CD4-positive, alpha-beta memory T cell (primary cell): ENCODE measurements at regions not wholly inside any gene's neighbourhood (a gene's known extent, or its start where the extent isn't known, plus 50 kb on each side); places are given as distances from the start of the nearest gene placed in this dataset.

Experiments
- CTCF ChIA-PET: fragments of 350-600 bp; sonication (Branson Sonifier 250); formaldehyde crosslinking; loops from one replicate; lab custom pipeline; 2021; ENCODE audit warnings: inconsistent platforms; ENCODE audit not compliant: partially characterized antibody; lab: Charles Lee
- POLR2A ChIA-PET: fragments of 350-600 bp; sonication (Branson Sonifier 250); formaldehyde crosslinking; loops from one replicate; lab custom pipeline; 2021; ENCODE audit not compliant: partially characterized antibody; lab: Charles Lee
- DNase-seq, 5 donors: peaks; one replicate each; pipeline versions ENCODE4 v3.0.0 to v3.0.0-alpha.2; 2020 to 2022; ENCODE audit warnings: mixed read lengths in 1 of 5
- H3K27ac ChIP-seq: one replicate; pipeline ENCODE4 v1.7.0; 2013; ENCODE audit warnings: low read depth, low read length
- H3K27me3 ChIP-seq: 2 replicates; pipeline ENCODE4 v1.7.0; 2013; ENCODE audit warnings: mild to moderate bottlenecking, low read length, moderate library complexity; ENCODE audit not compliant: insufficient read depth
- H3K36me3 ChIP-seq: 2 replicates; pipeline ENCODE4 v1.7.0; 2013; ENCODE audit warnings: mild to moderate bottlenecking, low read length, moderate library complexity; ENCODE audit not compliant: insufficient read depth
- H3K4me1 ChIP-seq: 2 replicates; pipeline ENCODE4 v1.7.0; 2013; ENCODE audit warnings: mild to moderate bottlenecking, low read length, moderate library complexity; ENCODE audit not compliant: insufficient read depth
- H3K4me3 ChIP-seq, 2 donors: one replicate each; pipeline ENCODE4 v1.7.0; 2013; ENCODE audit warnings: low read length in 2 of 2, mild to moderate bottlenecking in 1 of 2
- H3K9me3 ChIP-seq, 2 donors: one replicate each; pipeline ENCODE4 v1.7.0; 2013; ENCODE audit warnings: low read length in 2 of 2, control low read depth in 1 of 2; ENCODE audit not compliant: control insufficient read depth in 1 of 2
- H3K27ac Mint-ChIP-seq, 7 donors: one replicate each; pipeline ENCODE4 v1.8.0; 2020 to 2021; ENCODE audit warnings: mixed read lengths in 7 of 7, mild to moderate bottlenecking in 6 of 7, inconsistent platforms in 3 of 7, moderate library complexity in 3 of 7
- H3K27me3 Mint-ChIP-seq, 2 donors: one replicate each; pipeline ENCODE4 v1.8.0; 2020 to 2021; ENCODE audit warnings: mixed read lengths in 2 of 2
- H3K36me3 Mint-ChIP-seq, 2 donors: one replicate each; pipeline ENCODE4 v1.8.0; 2020 to 2021; ENCODE audit warnings: mixed read lengths in 2 of 2, inconsistent platforms in 1 of 2, mild to moderate bottlenecking in 1 of 2
- H3K4me1 Mint-ChIP-seq, 4 donors: one replicate each; pipeline ENCODE4 v1.8.0; 2020 to 2021; ENCODE audit warnings: mixed read lengths in 4 of 4, mild to moderate bottlenecking in 1 of 4
- H3K4me3 Mint-ChIP-seq, 8 donors: one replicate each; pipeline ENCODE4 v1.8.0; 2020 to 2021; ENCODE audit warnings: mixed read lengths in 8 of 8, mild to moderate bottlenecking in 7 of 8, moderate library complexity in 6 of 8, inconsistent platforms in 3 of 8
- H3K9me3 Mint-ChIP-seq, 8 donors: one replicate each; pipeline ENCODE4 v1.8.0; 2020 to 2021; ENCODE audit warnings: mixed read lengths in 8 of 8, mild to moderate bottlenecking in 5 of 8, inconsistent platforms in 3 of 8, moderate library complexity in 1 of 8
- intact Hi-C: fragments of 100-400 bp; cut with micrococcal nuclease; formaldehyde crosslinking; loops from one replicate; pipeline ENCODE4 v1.15.1; 2023

GRCh38 chrX:113982766-113983165, 601.1 kb upstream of the HTR2C start:
- DNase-seq: no peak
- Mint-ChIP-seq H3K27me3 (no peaks in the 10 kb centered on the region), H3K36me3 (no peaks in the 10 kb centered on the region), H3K4me1 (no peaks in the 10 kb centered on the region), H3K27ac (no peak overlapping the region), H3K4me3 (no peak overlapping the region), H3K9me3 (peaks cover 0 to 4% (median 0%) of the 10 kb centered on the region in 8 donors)
- Histone ChIP-seq H3K4me3 (no peak overlapping the region), H3K36me3 (no peaks in the 10 kb centered on the region), H3K4me1 (no peaks in the 10 kb centered on the region), H3K27me3 (no peaks in the 10 kb centered on the region), H3K9me3 (no peaks in the 10 kb centered on the region), H3K27ac (no peak overlapping the region)
- POLR2A ChIA-PET: no interaction called here
- CTCF ChIA-PET: no interaction called here
- intact Hi-C loops: no loop called here

- no peaks in the 10 kb centered on the region for H3K9me3 ChIP-seq
- CTCF ChIA-PET: no interaction called here
- no peak overlapping the region for H3K4me3 Mint-ChIP-seq
- intact Hi-C loops: no loop called here
- no peaks in the 10 kb centered on the region for H3K27me3 Mint-ChIP-seq
- no peak overlapping the region for H3K27ac Mint-ChIP-seq
- no peak overlapping the region for H3K27ac ChIP-seq
- DNase-seq: no peak
- no peaks in the 10 kb centered on the region for H3K36me3 Mint-ChIP-seq
- POLR2A ChIA-PET: no interaction called here
- no peaks in the 10 kb centered on the region for H3K27me3 ChIP-seq
- no peaks in the 10 kb centered on the region for H3K4me1 ChIP-seq
- no peaks in the 10 kb centered on the region for H3K4me1 Mint-ChIP-seq
- no peak overlapping the region for H3K4me3 ChIP-seq
- peaks cover 0 to 3% (median 0%) of the 10 kb centered on the region in 8 donors for H3K9me3 Mint-ChIP-seq
- H3K36me3 ChIP-seq: no peaks in the 10 kb centered on the region
Observed at GRCh38 chrX:113980953-113981352, 602.9 kb upstream of the HTR2C start.

- ChIA-PET POLR2A (no interaction called here), CTCF (no interaction called here)
- Histone ChIP-seq H3K27me3 (no peaks in the 10 kb centered on the region), H3K4me3 (no peak overlapping the region), H3K9me3 (no peaks in the 10 kb centered on the region), H3K4me1 (no peaks in the 10 kb centered on the region), H3K36me3 (no peaks in the 10 kb centered on the region), H3K27ac (no peak overlapping the region)
- intact Hi-C loops: no loop called here
- Mint-ChIP-seq H3K4me1 (no peaks in the 10 kb centered on the region), H3K27ac (no peak overlapping the region), H3K36me3 (no peaks in the 10 kb centered on the region), H3K9me3 (peaks cover 0 to 3% (median 0%) of the 10 kb centered on the region in 8 donors), H3K4me3 (no peak overlapping the region), H3K27me3 (no peaks in the 10 kb centered on the region)
- DNase-seq: no peak
Observed at GRCh38 chrX:113977887-113978286, 606.0 kb upstream of the HTR2C start.

DNA sequence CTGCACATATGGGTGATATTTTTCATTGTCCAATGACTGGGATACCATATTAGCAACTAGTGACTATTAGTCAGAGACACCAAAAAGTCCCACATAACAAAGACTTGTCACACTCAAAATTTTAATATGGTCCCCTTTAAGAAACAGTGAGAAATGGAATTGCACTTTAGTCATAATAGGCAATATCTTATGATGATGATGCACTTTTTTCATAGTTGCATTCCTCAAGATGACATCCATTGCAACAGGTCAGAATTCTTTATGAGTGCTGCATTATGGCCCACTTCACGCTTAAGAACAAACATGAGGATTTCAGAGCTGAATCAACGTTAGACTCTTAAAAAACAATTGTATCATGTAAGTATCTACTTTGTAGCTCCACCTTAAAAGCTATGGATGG, 608.4 kb upstream of the HTR2C start:
- peaks cover 0 to 3% (median 0%) of the 10 kb centered on the region in 8 donors for H3K9me3 Mint-ChIP-seq
- no peaks in the 10 kb centered on the region for H3K4me1 Mint-ChIP-seq
- no peaks in the 10 kb centered on the region for H3K36me3 ChIP-seq
- CTCF ChIA-PET: no interaction called here
- no peaks in the 10 kb centered on the region for H3K4me1 ChIP-seq
- no peaks in the 10 kb centered on the region for H3K9me3 ChIP-seq
- POLR2A ChIA-PET: no interaction called here
- no peaks in the 10 kb centered on the region for H3K27me3 Mint-ChIP-seq
- no peaks in the 10 kb centered on the region for H3K27me3 ChIP-seq
- H3K27ac Mint-ChIP-seq: no peak overlapping the region
- no peak for DNase-seq
- H3K36me3 Mint-ChIP-seq: no peaks in the 10 kb centered on the region
- no peak overlapping the region for H3K4me3 Mint-ChIP-seq
- H3K27ac ChIP-seq: no peak overlapping the region
- no peak overlapping the region for H3K4me3 ChIP-seq
- intact Hi-C loops: no loop called here

- no peaks in the 10 kb centered on the region for H3K36me3 Mint-ChIP-seq
- Histone ChIP-seq H3K4me3 (no peak overlapping the region), H3K27ac (no peak overlapping the region), H3K9me3 (no peaks in the 10 kb centered on the region), H3K4me1 (no peaks in the 10 kb centered on the region), H3K36me3 (no peaks in the 10 kb centered on the region), H3K27me3 (no peaks in the 10 kb centered on the region)
- H3K27ac Mint-ChIP-seq: no peak overlapping the region
- intact Hi-C loops: no loop called here
- H3K4me1 Mint-ChIP-seq: no peaks in the 10 kb centered on the region
- ChIA-PET CTCF (no interaction called here), POLR2A (no interaction called here)
- no peaks in the 10 kb centered on the region for H3K27me3 Mint-ChIP-seq
- H3K9me3 Mint-ChIP-seq: peaks cover 0 to 3% (median 0%) of the 10 kb centered on the region in 8 donors
- H3K4me3 Mint-ChIP-seq: no peak overlapping the region
- no peak for DNase-seq
Observed at GRCh38 chrX:113974881-113975280, 609.0 kb upstream of the HTR2C start.

DNA sequence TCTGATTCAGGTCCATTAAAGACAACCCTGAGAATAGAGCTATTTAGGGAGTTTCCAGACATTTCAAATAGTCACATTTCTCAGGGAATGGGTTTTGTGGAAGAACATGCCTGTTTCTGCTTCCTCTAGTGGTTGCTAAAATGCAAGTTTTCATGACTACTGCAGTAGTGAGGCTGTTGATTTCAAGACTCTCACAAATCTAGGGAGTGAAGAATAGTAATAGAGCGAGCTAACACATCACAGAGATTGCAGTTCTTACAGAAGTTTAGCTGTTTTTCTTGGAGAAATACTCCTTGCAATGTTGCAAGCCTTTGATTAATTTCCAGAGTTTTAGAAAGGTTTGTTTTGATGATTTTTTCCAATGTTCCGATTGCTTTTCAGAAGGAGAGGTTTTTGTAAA, 610.2 kb upstream of the HTR2C start:
- H3K27ac ChIP-seq: no peak overlapping the region
- no peaks in the 10 kb centered on the region for H3K27me3 ChIP-seq
- ChIA-PET CTCF (no interaction called here), POLR2A (no interaction called here)
- no peaks in the 10 kb centered on the region for H3K36me3 ChIP-seq
- intact Hi-C loops: no loop called here
- Mint-ChIP-seq H3K27ac (no peak overlapping the region), H3K4me3 (no peak overlapping the region), H3K36me3 (no peaks in the 10 kb centered on the region), H3K27me3 (no peaks in the 10 kb centered on the region), H3K9me3 (peaks cover 0 to 1% (median 0%) of the 10 kb centered on the region in 8 donors), H3K4me1 (no peaks in the 10 kb centered on the region)
- no peaks in the 10 kb centered on the region for H3K9me3 ChIP-seq
- H3K4me3 ChIP-seq: no peak overlapping the region
- no peak for DNase-seq
- no peaks in the 10 kb centered on the region for H3K4me1 ChIP-seq

- H3K4me1 ChIP-seq: no peaks in the 10 kb centered on the region
- Mint-ChIP-seq H3K27me3 (no peaks in the 10 kb centered on the region), H3K27ac (no peak overlapping the region), H3K4me1 (no peaks in the 10 kb centered on the region), H3K9me3 (peaks cover 0 to 9% (median 0%) of the 10 kb centered on the region in 8 donors), H3K4me3 (no peak overlapping the region), H3K36me3 (no peaks in the 10 kb centered on the region)
- CTCF ChIA-PET: no interaction called here
- H3K4me3 ChIP-seq: no peak overlapping the region
- intact Hi-C loops: no loop called here
- H3K9me3 ChIP-seq: no peaks in the 10 kb centered on the region
- DNase-seq: no peak
- H3K27ac ChIP-seq: no peak overlapping the region
- H3K36me3 ChIP-seq: no peaks in the 10 kb centered on the region
- no peaks in the 10 kb centered on the region for H3K27me3 ChIP-seq
- POLR2A ChIA-PET: no interaction called here
Observed at GRCh38 chrX:113966791-113967190, 617.1 kb upstream of the HTR2C start.

- Mint-ChIP-seq H3K36me3 (no peaks in the 10 kb centered on the region), H3K9me3 (peaks cover 0 to 6% (median 0%) of the 10 kb centered on the region in 8 donors), H3K4me1 (no peaks in the 10 kb centered on the region), H3K27me3 (no peaks in the 10 kb centered on the region), H3K4me3 (no peak overlapping the region), H3K27ac (no peak overlapping the region)
- Histone ChIP-seq H3K27ac (no peak overlapping the region), H3K36me3 (no peaks in the 10 kb centered on the region), H3K4me3 (no peak overlapping the region), H3K4me1 (no peaks in the 10 kb centered on the region), H3K27me3 (no peaks in the 10 kb centered on the region), H3K9me3 (no peaks in the 10 kb centered on the region)
- DNase-seq: no peak
- ChIA-PET CTCF (no interaction called here), POLR2A (no interaction called here)
- intact Hi-C loops: no loop called here
Observed at GRCh38 chrX:113962343-113962742, 621.5 kb upstream of the HTR2C start.
